ENCODE measurements at regions not wholly inside any gene's neighbourhood (a gene's known extent, or its start where the extent isn't known, plus 50 kb on each side); places are given as distances from the start of the nearest gene placed in this dataset.
"Not testable (repeated sequence)": the region's sequence is repeated elsewhere in the genome, so short reads cannot be mapped to it uniquely, and the experiment has no call there.

DNA sequence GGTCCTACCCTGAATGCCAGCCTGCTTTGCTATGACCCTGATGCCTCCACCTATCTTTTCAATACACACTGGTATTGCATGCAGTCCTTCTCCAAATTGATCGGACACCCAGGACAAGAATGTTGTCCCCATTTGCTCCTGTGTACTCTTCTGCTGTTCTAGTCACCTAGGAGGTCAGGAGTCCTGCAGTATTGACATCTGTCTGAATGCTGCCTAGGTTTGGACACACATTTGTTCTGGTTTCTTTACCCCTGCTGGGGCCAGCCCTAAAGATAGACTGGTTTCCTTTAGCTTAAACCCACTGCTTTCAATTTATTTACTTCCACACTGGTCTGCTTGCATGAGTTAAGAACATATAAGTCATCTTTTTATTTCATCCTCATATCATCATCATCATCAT is 167.0 kb upstream of the CCN2 start:
- Mint-ChIP-seq H3K27ac (no peak overlapping the region), H3K36me3 (no peaks in the 10 kb centered on the region), H3K4me1 (ENCODE audit: unreplicated experiment) (peaks cover 8% of the 10 kb centered on the region)

DNA sequence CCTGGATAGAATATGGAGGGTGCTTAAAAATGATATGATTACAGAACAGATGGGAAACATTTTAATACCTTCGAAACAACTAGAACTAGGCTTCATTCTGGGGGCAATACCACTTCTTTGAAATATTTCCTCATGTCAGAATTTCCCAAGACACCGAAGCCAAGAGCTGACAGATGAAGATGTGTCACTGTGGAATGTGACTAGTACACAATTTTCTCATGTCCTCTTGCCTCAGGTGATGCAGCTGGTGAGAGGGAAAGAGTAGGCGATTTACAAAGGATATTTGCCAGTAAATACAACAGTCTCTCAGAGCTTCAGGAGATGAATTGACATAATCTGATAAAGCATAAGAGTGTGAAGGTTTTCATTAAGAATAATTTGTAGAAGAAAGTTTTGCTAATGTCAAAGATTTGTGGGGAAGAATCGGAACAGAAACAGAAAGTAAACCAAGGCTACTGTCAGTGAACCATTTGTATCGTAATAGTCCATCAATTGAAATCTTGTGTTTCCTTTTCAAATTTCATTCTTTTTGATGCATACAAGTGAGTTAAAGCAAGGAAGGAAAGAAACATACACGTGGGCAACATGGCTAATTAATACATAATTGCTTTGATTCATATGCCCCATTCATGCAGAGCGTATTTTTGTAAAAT is 164.7 kb upstream of the CCN2 start:
- H3K27me3 Mint-ChIP-seq = no peaks in the 10 kb centered on the region

More for the DNA sequence above, 167.0 kb upstream of the CCN2 start:
- Mint-ChIP-seq H3K4me3 (no peak overlapping the region), H3K27me3 (no peaks in the 10 kb centered on the region), H3K9me3 (no peaks in the 10 kb centered on the region)
- TF ChIP-seq, protein P1, sequence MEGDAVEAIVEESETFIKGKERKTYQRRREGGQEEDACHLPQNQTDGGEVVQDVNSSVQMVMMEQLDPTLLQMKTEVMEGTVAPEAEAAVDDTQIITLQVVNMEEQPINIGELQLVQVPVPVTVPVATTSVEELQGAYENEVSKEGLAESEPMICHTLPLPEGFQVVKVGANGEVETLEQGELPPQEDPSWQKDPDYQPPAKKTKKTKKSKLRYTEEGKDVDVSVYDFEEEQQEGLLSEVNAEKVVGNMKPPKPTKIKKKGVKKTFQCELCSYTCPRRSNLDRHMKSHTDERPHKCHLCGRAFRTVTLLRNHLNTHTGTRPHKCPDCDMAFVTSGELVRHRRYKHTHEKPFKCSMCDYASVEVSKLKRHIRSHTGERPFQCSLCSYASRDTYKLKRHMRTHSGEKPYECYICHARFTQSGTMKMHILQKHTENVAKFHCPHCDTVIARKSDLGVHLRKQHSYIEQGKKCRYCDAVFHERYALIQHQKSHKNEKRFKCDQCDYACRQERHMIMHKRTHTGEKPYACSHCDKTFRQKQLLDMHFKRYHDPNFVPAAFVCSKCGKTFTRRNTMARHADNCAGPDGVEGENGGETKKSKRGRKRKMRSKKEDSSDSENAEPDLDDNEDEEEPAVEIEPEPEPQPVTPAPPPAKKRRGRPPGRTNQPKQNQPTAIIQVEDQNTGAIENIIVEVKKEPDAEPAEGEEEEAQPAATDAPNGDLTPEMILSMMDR (conservative IDR thresholded peaks at IDR 0.05) = no peak
- DNase-seq (ENCODE audit: extremely low spot score, unreplicated experiment) = no peak

DNA sequence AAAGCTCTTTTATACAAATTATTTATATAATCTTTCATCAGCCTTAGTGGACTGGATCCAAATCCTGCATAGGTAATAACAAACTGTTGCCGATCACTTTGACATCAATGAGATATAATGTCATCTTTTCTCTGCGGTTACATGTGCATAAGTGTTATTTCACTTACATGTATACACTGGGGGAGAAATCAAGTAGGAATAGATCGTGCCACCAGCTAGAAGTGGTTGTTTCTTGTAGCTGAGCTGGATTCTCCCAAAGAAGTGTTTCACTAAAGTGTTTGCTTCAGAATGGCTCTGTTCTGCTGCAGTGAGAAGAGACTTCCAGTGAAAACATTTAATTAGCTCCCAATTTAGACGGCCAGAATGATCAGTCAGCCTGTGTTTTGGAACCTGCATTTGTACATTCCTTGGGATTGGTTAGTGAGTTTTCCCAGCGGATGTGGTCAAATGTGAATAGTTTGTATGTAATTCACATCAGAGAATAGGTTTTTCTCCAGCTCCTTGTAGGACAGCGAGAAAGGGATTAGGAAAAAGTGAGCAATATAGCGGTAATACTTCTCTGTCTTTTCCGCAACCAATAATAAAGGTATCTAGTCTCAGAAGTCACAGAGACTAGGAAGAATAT is 163.1 kb upstream of the CCN2 start:
- TF ChIP-seq, protein P1 (conservative IDR thresholded peaks at IDR 0.05) = no peak
- no peak for DNase-seq (ENCODE audit: extremely low spot score, unreplicated experiment)
- H3K27ac Mint-ChIP-seq = no peak overlapping the region

More for the DNA sequence above, 164.7 kb upstream of the CCN2 start:
- H3K9me3 Mint-ChIP-seq = no peaks in the 10 kb centered on the region
- TF ChIP-seq, protein P1 (conservative IDR thresholded peaks at IDR 0.05) = no peak
- H3K36me3 Mint-ChIP-seq = no peaks in the 10 kb centered on the region
- peak overlapping the region; percentile 78 for H3K4me3 Mint-ChIP-seq
- H3K4me1 Mint-ChIP-seq (ENCODE audit: unreplicated experiment) = peaks cover 4% of the 10 kb centered on the region
- DNase-seq (ENCODE audit: extremely low spot score, unreplicated experiment) = no peak
- H3K27ac Mint-ChIP-seq = peak overlapping the region; percentile 19

DNA sequence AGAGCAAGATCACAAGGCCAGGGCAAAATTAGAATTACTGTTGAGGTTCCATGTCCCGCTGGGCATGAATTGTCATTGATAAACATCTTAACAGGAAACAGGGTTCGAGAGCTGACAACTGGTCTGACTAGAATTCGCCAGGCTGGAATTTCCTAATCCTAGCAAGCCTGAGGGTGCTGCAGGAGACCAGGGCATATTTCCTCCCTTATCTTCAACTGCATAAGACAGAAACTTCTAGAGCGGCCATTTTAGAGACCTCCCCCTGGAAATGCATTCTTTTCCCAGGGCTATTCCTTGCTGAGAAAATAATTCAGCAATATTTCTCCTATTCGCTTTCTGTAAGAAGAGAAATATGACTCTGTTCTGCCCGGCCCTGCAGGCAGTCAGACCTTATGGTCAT is 158.6 kb upstream of the CCN2 start:
- not testable (repeated sequence) for DNase-seq (ENCODE audit: extremely low spot score, unreplicated experiment); H3K27ac Mint-ChIP-seq; H3K27me3 Mint-ChIP-seq; H3K4me3 Mint-ChIP-seq; H3K36me3 Mint-ChIP-seq; H3K4me1 Mint-ChIP-seq (ENCODE audit: unreplicated experiment)
- peaks cover 10% of the 10 kb centered on the region for H3K9me3 Mint-ChIP-seq

More for the DNA sequence above, 163.1 kb upstream of the CCN2 start:
- no peaks in the 10 kb centered on the region for H3K27me3 Mint-ChIP-seq
- H3K4me1 Mint-ChIP-seq (ENCODE audit: unreplicated experiment) = peaks cover 4% of the 10 kb centered on the region
- no peak overlapping the region for H3K4me3 Mint-ChIP-seq
- H3K36me3 Mint-ChIP-seq = peaks cover 7% of the 10 kb centered on the region
- H3K9me3 Mint-ChIP-seq = peaks cover 9% of the 10 kb centered on the region

DNA sequence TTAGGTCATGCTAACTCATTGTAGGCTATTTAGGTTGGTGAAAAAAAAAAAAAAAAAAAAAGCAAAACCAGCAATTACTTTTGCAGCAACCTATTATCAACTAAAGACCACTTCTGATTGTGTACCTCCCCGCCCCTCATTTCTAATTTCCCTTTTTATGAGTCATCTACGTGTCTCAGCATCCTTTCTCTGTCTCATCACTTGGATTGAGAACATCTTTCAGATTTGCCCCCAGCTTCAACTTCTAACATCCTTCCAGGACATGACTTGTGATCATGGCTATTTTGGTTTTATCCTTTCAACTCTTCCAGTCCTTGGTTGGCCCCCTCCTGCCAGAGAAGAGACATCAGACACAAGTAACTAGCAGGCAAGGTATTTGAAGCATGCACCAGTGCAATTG is 156.7 kb upstream of the CCN2 start:
- H3K4me3 Mint-ChIP-seq = no peak overlapping the region
- peaks cover 7% of the 10 kb centered on the region for H3K36me3 Mint-ChIP-seq
- no peaks in the 10 kb centered on the region for H3K4me1 Mint-ChIP-seq (ENCODE audit: unreplicated experiment)
- no peaks in the 10 kb centered on the region for H3K27me3 Mint-ChIP-seq
- peaks cover 10% of the 10 kb centered on the region for H3K9me3 Mint-ChIP-seq
- TF ChIP-seq, protein P1 (conservative IDR thresholded peaks at IDR 0.05) = no peak
- H3K27ac Mint-ChIP-seq = no peak overlapping the region
- DNase-seq (ENCODE audit: extremely low spot score, unreplicated experiment) = no peak

DNA sequence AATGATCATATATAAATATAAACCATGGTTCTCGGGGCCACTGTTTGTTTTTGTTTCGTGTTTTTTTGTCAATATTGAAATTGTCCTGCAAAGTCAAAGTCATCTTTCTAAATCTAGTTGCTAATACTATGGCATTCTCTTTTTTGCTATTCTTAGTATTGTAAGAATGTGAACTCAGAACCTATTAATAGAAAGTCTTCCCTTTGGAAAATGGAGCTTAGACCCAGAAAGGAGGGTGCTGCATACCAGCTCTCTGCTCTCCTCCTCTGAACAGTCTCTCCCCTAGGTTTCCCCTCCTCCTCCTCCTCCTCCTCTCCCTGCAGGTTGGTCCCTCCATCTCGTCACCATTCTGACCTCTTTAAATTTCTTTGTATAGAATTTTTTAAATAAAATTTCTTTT is 150.4 kb upstream of the CCN2 start:
- no peak for DNase-seq (ENCODE audit: extremely low spot score, unreplicated experiment)
- H3K4me1 Mint-ChIP-seq (ENCODE audit: unreplicated experiment) = peaks cover 4% of the 10 kb centered on the region
- H3K9me3 Mint-ChIP-seq = no peaks in the 10 kb centered on the region
- no peak overlapping the region for H3K4me3 Mint-ChIP-seq
- H3K27ac Mint-ChIP-seq = no peak overlapping the region
- TF ChIP-seq, protein P1 (conservative IDR thresholded peaks at IDR 0.05) = no peak
- no peaks in the 10 kb centered on the region for H3K36me3 Mint-ChIP-seq
- H3K27me3 Mint-ChIP-seq = no peaks in the 10 kb centered on the region
